ENCODE measurements at regions not wholly inside any gene's neighbourhood (a gene's known extent, or its start where the extent isn't known, plus 50 kb on each side); places are given as distances from the start of the nearest gene placed in this dataset.

- H3K4me3 ChIP-seq (ENCODE audit: low read depth, low read length) = no peak overlapping the region
- TF ChIP-seq CTCF (IDR thresholded peaks at IDR 0.05; ENCODE audit: low read depth, low read length) = no peak
- in situ Hi-C loops (cut with HindIII; ENCODE audit: low sequenced_read_pairs) = no loop called here
- no peak for DNase-seq (ENCODE audit: low read depth, low spot score)
These were observed 247.8 kb upstream of the FOXK1 start for GRCh38 chr7:4434306-4434705.

DNA sequence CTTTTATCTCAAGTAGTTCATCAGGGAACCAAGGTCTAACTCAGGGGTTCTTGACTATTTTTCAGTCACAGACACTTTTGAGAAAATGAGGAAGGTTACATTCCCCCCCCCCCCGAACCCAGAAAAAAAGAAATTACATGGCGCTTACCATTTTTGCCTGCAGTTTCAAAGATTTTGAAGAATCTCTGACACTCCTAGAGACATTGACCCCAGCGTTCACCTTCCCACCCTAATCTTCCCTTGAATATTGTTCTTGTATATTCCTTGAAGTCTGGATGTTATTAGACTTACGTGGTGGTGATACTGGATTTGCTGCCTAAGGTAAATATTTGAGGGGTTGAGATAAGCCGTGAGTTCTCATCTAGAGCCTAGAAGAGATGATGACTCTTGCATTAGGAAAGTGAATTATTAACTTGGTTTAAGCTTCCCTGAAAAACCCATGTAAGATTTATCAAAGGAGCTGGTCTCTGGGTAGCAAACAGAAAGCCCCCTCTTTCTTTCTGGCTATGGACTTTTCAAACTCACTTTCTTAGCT, 245.7 kb upstream of the FOXK1 start:
- H3K4me3 ChIP-seq (ENCODE audit: low read depth, low read length) = no peak overlapping the region
- DNase-seq (ENCODE audit: low read depth, low spot score) = no peak
- in situ Hi-C loops (cut with HindIII; ENCODE audit: low sequenced_read_pairs) = no loop called here
- TF ChIP-seq CTCF (IDR thresholded peaks at IDR 0.05; ENCODE audit: low read depth, low read length) = no peak

- TF ChIP-seq CTCF (IDR thresholded peaks at IDR 0.05; ENCODE audit: low read depth, low read length) = no peak
- no peak overlapping the region for H3K4me3 ChIP-seq (ENCODE audit: low read depth, low read length)
- in situ Hi-C loops (cut with HindIII; ENCODE audit: low sequenced_read_pairs) = no loop called here
- DNase-seq (ENCODE audit: low read depth, low spot score) = no peak
These were observed 245.2 kb upstream of the FOXK1 start for GRCh38 chr7:4436936-4437335.

DNA sequence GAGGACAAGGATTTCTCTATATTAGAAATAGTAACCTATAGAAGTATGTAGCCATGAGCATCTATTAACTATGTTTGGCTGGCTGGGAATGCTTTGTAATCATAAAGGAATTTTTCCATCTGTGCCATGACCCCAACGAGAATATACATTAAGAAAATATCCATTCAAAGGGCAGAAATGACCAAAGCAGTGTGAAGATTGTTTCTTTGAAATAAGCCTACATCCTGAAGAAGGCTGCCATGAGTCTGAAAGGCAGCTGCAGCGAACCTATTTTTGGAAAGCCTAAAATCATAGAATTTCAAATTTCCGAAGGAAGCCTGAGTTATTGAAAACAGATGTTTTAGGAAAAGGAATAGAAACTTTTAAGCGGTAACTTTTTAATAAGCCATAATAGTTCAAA, 244.2 kb upstream of the FOXK1 start:
- DNase-seq (ENCODE audit: low read depth, low spot score) = no peak
- no peak for TF ChIP-seq CTCF (IDR thresholded peaks at IDR 0.05; ENCODE audit: low read depth, low read length)
- no peak overlapping the region for H3K4me3 ChIP-seq (ENCODE audit: low read depth, low read length)
- in situ Hi-C loops (cut with HindIII; ENCODE audit: low sequenced_read_pairs) = no loop called here

GRCh38 chr7:4438723-4439245, 243.3 kb upstream of the FOXK1 start:
- TF ChIP-seq CTCF (IDR thresholded peaks at IDR 0.05; ENCODE audit: low read depth, low read length) = no peak
- no peak overlapping the region for H3K4me3 ChIP-seq (ENCODE audit: low read depth, low read length)
- no peak for DNase-seq (ENCODE audit: low read depth, low spot score)
- in situ Hi-C loops (cut with HindIII; ENCODE audit: low sequenced_read_pairs) = no loop called here

DNA sequence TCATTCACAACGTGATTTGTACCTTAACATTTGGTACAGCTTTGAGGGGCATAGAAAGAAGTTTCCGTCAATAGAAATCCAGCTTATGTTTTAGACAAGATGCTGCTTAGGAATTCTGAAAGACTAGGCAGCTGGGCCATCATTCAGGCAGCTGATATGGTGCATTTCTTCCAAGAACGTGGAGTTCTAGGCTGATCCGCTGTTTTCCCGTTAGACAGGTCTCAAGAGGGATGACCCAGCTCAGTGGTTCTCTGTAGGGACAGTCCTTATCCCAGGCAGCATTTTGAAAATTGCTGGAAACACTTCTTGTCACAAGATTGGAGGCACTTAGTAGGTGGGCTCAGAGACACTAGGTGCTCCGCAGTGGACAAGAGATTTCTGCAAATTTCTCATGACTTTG, 242.7 kb upstream of the FOXK1 start:
- no peak for DNase-seq (ENCODE audit: low read depth, low spot score)
- in situ Hi-C loops (cut with HindIII; ENCODE audit: low sequenced_read_pairs) = no loop called here

More for the DNA sequence above, 242.7 kb upstream of the FOXK1 start:
- TF ChIP-seq CTCF (IDR thresholded peaks at IDR 0.05; ENCODE audit: low read depth, low read length) = no peak
- no peak overlapping the region for H3K4me3 ChIP-seq (ENCODE audit: low read depth, low read length)
